Transverse colon (tissue), 4 donors: ENCODE measurements at regions not wholly inside any gene's neighbourhood (a gene's known extent, or its start where the extent isn't known, plus 50 kb on each side); places are given as distances from the start of the nearest gene placed in this dataset.

Source experiments
- EP300 ChIP-seq: sonication (generic); formaldehyde crosslinking; IDR thresholded peaks from one replicate; pipeline ENCODE4 v1.6.1; 2017; ENCODE audit warnings: antibody characterized with exemption, low read depth
- POLR2A ChIP-seq: fragments of 450-650 bp; IDR thresholded peaks from one replicate; pipeline ENCODE4 v1.6.1; 2016; ENCODE audit warnings: antibody characterized with exemption, mild to moderate bottlenecking, moderate library complexity
- POLR2AphosphoS5 ChIP-seq, 3 donors: sonication (generic); formaldehyde crosslinking; IDR thresholded peaks; one replicate each; pipeline ENCODE4 v1.6.1; 2016; ENCODE audit warnings: antibody characterized with exemption in 3 of 3
- TF ChIP-seq, protein P1 (sequence below), 5 experiments: fragments of 200-600 bp in 3 of 5; fragments of 450-650 bp in 2 of 5; sonication (generic) in 3 of 5; IDR thresholded peaks; 1 replicate in 2 of 5; 2 replicates in 3 of 5; pipeline ENCODE4 v1.5.1; 2016 to 2017; ENCODE audit warnings: antibody characterized with exemption in 5 of 5, inconsistent platforms in 3 of 5, mild to moderate bottlenecking in 2 of 5, moderate library complexity in 1 of 5

DNA sequence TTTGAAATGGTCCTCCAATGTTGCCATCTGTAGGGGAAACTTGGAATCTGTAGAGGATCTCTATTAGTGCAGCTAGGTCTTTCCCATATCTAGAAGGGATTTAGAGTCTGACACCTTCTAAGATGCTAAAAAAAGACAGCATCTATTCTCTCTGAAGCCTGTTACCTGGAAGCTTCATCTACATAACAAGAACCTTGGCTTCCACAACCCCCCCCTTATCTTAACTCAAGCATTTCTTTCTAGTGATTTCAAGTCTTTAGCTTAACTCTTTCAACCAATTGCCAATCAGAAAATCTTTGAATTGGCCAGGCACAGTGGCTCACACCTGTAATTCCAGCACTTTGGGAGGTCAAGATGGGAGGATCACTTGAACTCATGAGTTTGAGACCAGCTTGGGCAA, 543.3 kb downstream of the TRHDE start:
- TF ChIP-seq, protein P1, sequence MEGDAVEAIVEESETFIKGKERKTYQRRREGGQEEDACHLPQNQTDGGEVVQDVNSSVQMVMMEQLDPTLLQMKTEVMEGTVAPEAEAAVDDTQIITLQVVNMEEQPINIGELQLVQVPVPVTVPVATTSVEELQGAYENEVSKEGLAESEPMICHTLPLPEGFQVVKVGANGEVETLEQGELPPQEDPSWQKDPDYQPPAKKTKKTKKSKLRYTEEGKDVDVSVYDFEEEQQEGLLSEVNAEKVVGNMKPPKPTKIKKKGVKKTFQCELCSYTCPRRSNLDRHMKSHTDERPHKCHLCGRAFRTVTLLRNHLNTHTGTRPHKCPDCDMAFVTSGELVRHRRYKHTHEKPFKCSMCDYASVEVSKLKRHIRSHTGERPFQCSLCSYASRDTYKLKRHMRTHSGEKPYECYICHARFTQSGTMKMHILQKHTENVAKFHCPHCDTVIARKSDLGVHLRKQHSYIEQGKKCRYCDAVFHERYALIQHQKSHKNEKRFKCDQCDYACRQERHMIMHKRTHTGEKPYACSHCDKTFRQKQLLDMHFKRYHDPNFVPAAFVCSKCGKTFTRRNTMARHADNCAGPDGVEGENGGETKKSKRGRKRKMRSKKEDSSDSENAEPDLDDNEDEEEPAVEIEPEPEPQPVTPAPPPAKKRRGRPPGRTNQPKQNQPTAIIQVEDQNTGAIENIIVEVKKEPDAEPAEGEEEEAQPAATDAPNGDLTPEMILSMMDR (IDR thresholded peaks at IDR 0.05): no peak
- TF ChIP-seq POLR2AphosphoS5 (IDR thresholded peaks at IDR 0.05) (no peak), POLR2A (no peak), EP300 (no peak)
